SU-DHL-6 (cell line): ENCODE measurements at regions not wholly inside any gene's neighbourhood (a gene's known extent, or its start where the extent isn't known, plus 50 kb on each side); places are given as distances from the start of the nearest gene placed in this dataset.
A peak's percentile ranks its signal among the peaks of the same experiment; 100 is the strongest.

Experiments
- H2AFZ ChIP-seq: fragments of 200-600 bp; sonication (generic); 2 replicates; pipeline ENCODE4 v1.6.1; 2014; ENCODE audit warnings: low read depth, mild to moderate bottlenecking, moderate library complexity, mixed read lengths, antibody characterized with exemption, low read length; ENCODE audit not compliant: severe bottlenecking
- H3F3A ChIP-seq: fragments of 200-600 bp; shearing (Covaris generic); 2 replicates; pipeline ENCODE4 v1.6.0; 2016; ENCODE audit warnings: antibody characterized with exemption, mild to moderate bottlenecking; ENCODE audit not compliant: insufficient read depth
- H3K27ac ChIP-seq: fragments of 200-600 bp; sonication (generic); 2 replicates; pipeline ENCODE4 v1.5.1; 2016; ENCODE audit warnings: low read depth, mild to moderate bottlenecking, low read length, moderate library complexity, mixed read lengths
- H3K27me3 ChIP-seq: fragments of 200-600 bp; sonication (generic), shearing (Covaris generic); 2 replicates; pipeline ENCODE4 v1.6.0; 2014; ENCODE audit warnings: mild to moderate bottlenecking, low read length
- H3K36me3 ChIP-seq: fragments of 200-600 bp; sonication (generic); 2 replicates; pipeline ENCODE4 v1.6.1; 2014; ENCODE audit warnings: mild to moderate bottlenecking, low read length, mixed read lengths
- H3K4me2 ChIP-seq: fragments of 300-600, 200-600 bp; shearing (Covaris generic), sonication (generic); 2 replicates; pipeline ENCODE4 v1.6.0; 2014; ENCODE audit warnings: low read length, low read depth, mild to moderate bottlenecking; ENCODE audit not compliant: poor library complexity, severe bottlenecking
- H3K4me3 ChIP-seq: fragments of 200-600 bp; sonication (generic); 2 replicates; pipeline ENCODE4 v1.5.1; 2014; ENCODE audit warnings: antibody characterized with exemption, low read length, mild to moderate bottlenecking, mixed read lengths; ENCODE audit not compliant: insufficient read depth, poor library complexity, severe bottlenecking
- H3K79me2 ChIP-seq: fragments of 200-600 bp; sonication (generic); 2 replicates; pipeline ENCODE4 v1.6.1; 2014; ENCODE audit warnings: mild to moderate bottlenecking, low read length, moderate library complexity; ENCODE audit not compliant: insufficient read depth
- H3K9ac ChIP-seq: fragments of 200-600 bp; sonication (generic); 2 replicates; pipeline ENCODE4 v1.7.0; 2014; ENCODE audit warnings: mild to moderate bottlenecking, low read length
- H3K9me2 ChIP-seq: fragments of 200-600 bp; sonication (generic); replicated peaks from 2 replicates; pipeline ENCODE4 v1.6.1; 2014; ENCODE audit warnings: low read length; ENCODE audit not compliant: insufficient read depth
- H3K9me3 ChIP-seq: fragments of 200-600 bp; sonication (generic); 2 replicates; pipeline ENCODE4 v1.6.1; 2014; ENCODE audit warnings: low read length, mixed read lengths; ENCODE audit not compliant: insufficient read depth
- H4K20me1 ChIP-seq: fragments of 200-600 bp; sonication (generic); 2 replicates; pipeline ENCODE4 v1.6.1; 2014; ENCODE audit warnings: low read depth, mild to moderate bottlenecking, antibody characterized with exemption, low read length, moderate library complexity, mixed read lengths
- EZH2phosphoT487 ChIP-seq: fragments of 200-600 bp; sonication (generic), shearing (Covaris generic); conservative IDR thresholded peaks from 2 replicates; pipeline ENCODE4 v1.6.1; 2018; ENCODE audit warnings: mild to moderate bottlenecking, antibody characterized with exemption, low read length, moderate library complexity, mixed read lengths
- TF ChIP-seq, protein P1 (sequence below): fragments of 200-600 bp; sonication (generic); IDR thresholded peaks from one replicate; pipeline ENCODE4 v1.5.1; 2017; ENCODE audit warnings: antibody characterized with exemption, mild to moderate bottlenecking, low read length, moderate library complexity; ENCODE audit not compliant: insufficient read depth, poor library complexity, severe bottlenecking

DNA sequence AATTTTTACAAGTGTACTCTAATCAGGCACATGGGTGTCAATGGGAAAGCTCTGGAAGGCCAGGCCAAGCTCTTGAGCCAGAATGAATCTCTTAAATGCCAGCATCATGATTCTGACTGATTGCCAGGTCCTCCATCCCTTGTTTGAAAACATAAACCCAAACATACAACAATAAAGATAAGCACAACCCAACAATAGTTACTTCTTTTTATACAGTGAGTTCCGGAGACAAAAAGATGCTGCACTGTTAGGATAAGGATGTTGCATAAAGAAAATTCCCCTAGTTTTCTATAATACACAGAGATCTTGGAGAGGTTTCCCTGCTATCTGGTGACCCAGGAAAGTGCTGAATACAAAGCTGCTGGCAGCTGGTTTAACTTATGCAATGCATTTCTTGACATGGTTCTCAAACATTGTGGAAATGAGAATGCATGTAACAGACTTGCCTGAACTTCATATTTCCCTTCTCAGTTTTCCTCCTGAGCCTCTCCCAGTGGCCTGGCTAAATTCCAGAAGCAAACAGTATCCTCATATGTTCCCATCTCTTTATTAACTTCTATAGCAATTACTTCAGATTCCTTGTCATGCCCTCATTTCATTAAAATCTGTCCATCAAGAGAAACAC is 180.1 kb upstream of the PRICKLE2 start:
- H3K9me3 ChIP-seq = no peaks in the 10 kb centered on the region
- H3F3A ChIP-seq = no peaks in the 10 kb centered on the region
- H3K4me2 ChIP-seq = no peak overlapping the region
- H3K27ac ChIP-seq = no peak overlapping the region
- H2AFZ ChIP-seq = no peak overlapping the region
- H3K36me3 ChIP-seq = no peaks in the 10 kb centered on the region
- H3K9ac ChIP-seq = no peak overlapping the region
- no peaks in the 10 kb centered on the region for H3K27me3 ChIP-seq
- no peaks in the 10 kb centered on the region for H3K79me2 ChIP-seq
- no peaks in the 10 kb centered on the region for H4K20me1 ChIP-seq
- H3K9me2 ChIP-seq = no peaks in the 10 kb centered on the region
- no peak overlapping the region for H3K4me3 ChIP-seq
- TF ChIP-seq, protein P1, sequence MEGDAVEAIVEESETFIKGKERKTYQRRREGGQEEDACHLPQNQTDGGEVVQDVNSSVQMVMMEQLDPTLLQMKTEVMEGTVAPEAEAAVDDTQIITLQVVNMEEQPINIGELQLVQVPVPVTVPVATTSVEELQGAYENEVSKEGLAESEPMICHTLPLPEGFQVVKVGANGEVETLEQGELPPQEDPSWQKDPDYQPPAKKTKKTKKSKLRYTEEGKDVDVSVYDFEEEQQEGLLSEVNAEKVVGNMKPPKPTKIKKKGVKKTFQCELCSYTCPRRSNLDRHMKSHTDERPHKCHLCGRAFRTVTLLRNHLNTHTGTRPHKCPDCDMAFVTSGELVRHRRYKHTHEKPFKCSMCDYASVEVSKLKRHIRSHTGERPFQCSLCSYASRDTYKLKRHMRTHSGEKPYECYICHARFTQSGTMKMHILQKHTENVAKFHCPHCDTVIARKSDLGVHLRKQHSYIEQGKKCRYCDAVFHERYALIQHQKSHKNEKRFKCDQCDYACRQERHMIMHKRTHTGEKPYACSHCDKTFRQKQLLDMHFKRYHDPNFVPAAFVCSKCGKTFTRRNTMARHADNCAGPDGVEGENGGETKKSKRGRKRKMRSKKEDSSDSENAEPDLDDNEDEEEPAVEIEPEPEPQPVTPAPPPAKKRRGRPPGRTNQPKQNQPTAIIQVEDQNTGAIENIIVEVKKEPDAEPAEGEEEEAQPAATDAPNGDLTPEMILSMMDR = no peak
- no peak for TF ChIP-seq EZH2phosphoT487

- no peaks in the 10 kb centered on the region for H4K20me1 ChIP-seq
- no peaks in the 10 kb centered on the region for H3K9me3 ChIP-seq
- no peak for TF ChIP-seq EZH2phosphoT487
- TF ChIP-seq, protein P1 = no peak
- H3K27me3 ChIP-seq = no peaks in the 10 kb centered on the region
- H3K4me2 ChIP-seq = no peak overlapping the region
- no peaks in the 10 kb centered on the region for H3F3A ChIP-seq
- no peaks in the 10 kb centered on the region for H3K36me3 ChIP-seq
- no peak overlapping the region for H3K27ac ChIP-seq
- H3K9ac ChIP-seq = no peak overlapping the region
- no peaks in the 10 kb centered on the region for H3K79me2 ChIP-seq
- H3K4me3 ChIP-seq = no peak overlapping the region
- no peaks in the 10 kb centered on the region for H3K9me2 ChIP-seq
- no peak overlapping the region for H2AFZ ChIP-seq
These were observed 175.4 kb upstream of the PRICKLE2 start for GRCh38 chr3:64400706-64401105.

DNA sequence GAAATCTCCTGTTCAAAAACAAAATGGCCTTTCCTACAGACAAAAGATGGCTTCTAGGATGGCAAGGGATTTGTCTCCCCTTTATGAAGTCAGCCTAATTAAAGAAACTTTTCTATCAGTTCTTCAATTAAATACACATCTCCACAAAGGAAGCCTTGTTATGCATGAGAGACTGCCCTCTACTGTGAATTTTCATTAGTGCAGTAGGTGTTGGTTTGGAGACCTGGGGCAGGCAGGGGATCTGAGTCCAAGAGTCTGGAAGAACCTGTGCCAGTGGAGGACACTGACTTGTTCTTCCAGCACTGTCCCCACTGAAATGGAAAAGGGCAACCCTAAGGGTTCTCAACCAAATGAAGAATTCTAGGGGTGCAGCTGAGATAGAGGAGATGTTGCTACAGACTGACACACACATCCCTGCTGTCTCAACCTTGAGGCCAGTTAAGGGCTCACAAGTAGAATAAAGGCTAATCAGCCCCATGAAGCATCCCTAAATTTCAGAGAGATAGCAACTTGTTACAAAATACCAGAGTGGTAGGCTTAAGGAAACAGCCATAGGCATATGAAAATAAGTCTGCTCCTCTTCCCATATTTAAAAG is 174.0 kb upstream of the PRICKLE2 start:
- no peaks in the 10 kb centered on the region for H3K9me3 ChIP-seq
- H3K27me3 ChIP-seq = no peaks in the 10 kb centered on the region
- no peaks in the 10 kb centered on the region for H3F3A ChIP-seq
- no peak overlapping the region for H3K9ac ChIP-seq
- no peak overlapping the region for H2AFZ ChIP-seq
- H3K4me3 ChIP-seq = no peak overlapping the region
- no peak for TF ChIP-seq EZH2phosphoT487
- TF ChIP-seq, protein P1 = peak; percentile 41
- no peak overlapping the region for H3K27ac ChIP-seq
- H3K79me2 ChIP-seq = no peaks in the 10 kb centered on the region
- no peaks in the 10 kb centered on the region for H3K36me3 ChIP-seq
- no peaks in the 10 kb centered on the region for H3K9me2 ChIP-seq
- no peak overlapping the region for H3K4me2 ChIP-seq
- no peaks in the 10 kb centered on the region for H4K20me1 ChIP-seq
